ENCODE measurements at regions not wholly inside any gene's neighbourhood (a gene's known extent, or its start where the extent isn't known, plus 50 kb on each side); places are given as distances from the start of the nearest gene placed in this dataset.
A peak's percentile ranks its signal among the peaks of the same experiment; 100 is the strongest.
"Not testable (repeated sequence)": the region's sequence is repeated elsewhere in the genome, so short reads cannot be mapped to it uniquely, and the experiment has no call there.

GRCh38 chr12:19779395-19780056, 340.2 kb downstream of the AEBP2 start:
- no peak for DNase-seq

GRCh38 chr12:19780460-19780859, 341.2 kb downstream of the AEBP2 start:
- no peak for DNase-seq

GRCh38 chr12:19783547-19784444, 344.5 kb downstream of the AEBP2 start:
- no peak for DNase-seq

- DNase-seq: no peak
Measured at GRCh38 chr12:19792028-19792427, 352.7 kb downstream of the AEBP2 start.

GRCh38 chr12:19794116-19794515, 354.8 kb downstream of the AEBP2 start:
- DNase-seq: no peak

GRCh38 chr12:19799216-19799615, 359.9 kb downstream of the AEBP2 start:
- no peak for DNase-seq

- DNase-seq: no peak
Measured at GRCh38 chr12:19799895-19800602, 360.8 kb downstream of the AEBP2 start.

- no peak for DNase-seq
Measured at GRCh38 chr12:19800884-19801283, 361.6 kb downstream of the AEBP2 start.

GRCh38 chr12:19801941-19802340, 362.6 kb downstream of the AEBP2 start:
- DNase-seq: no peak

- no peak for DNase-seq
Measured at GRCh38 chr12:19802915-19803314, 363.6 kb downstream of the AEBP2 start.

- no peak for DNase-seq
Measured at GRCh38 chr12:19804737-19805136, 365.4 kb downstream of the AEBP2 start.

GRCh38 chr12:19808371-19808770, 369.1 kb downstream of the AEBP2 start:
- no peak for DNase-seq

- DNase-seq: no peak
Measured at GRCh38 chr12:19810213-19810612, 370.9 kb downstream of the AEBP2 start.

- no peak for DNase-seq
Measured at GRCh38 chr12:19811922-19812321, 372.6 kb downstream of the AEBP2 start.

- no peak for DNase-seq
Measured at GRCh38 chr12:19819231-19819630, 379.9 kb downstream of the AEBP2 start.

- DNase-seq: no peak
Measured at GRCh38 chr12:19822476-19822875, 383.2 kb downstream of the AEBP2 start.

- not testable (repeated sequence) for DNase-seq
Measured at GRCh38 chr12:19823326-19823725, 384.0 kb downstream of the AEBP2 start.

GRCh38 chr12:19826980-19827550, 387.8 kb downstream of the AEBP2 start:
- DNase-seq: no peak

- DNase-seq: no peak
Measured at GRCh38 chr12:19829100-19829853, 390.0 kb downstream of the AEBP2 start.

- DNase-seq: no peak
Measured at GRCh38 chr12:19830446-19830845, 391.2 kb downstream of the AEBP2 start.

GRCh38 chr12:19833775-19834501, 394.6 kb downstream of the AEBP2 start:
- peak; percentile 26 for DNase-seq

- DNase-seq: no peak
Measured at GRCh38 chr12:19834592-19834991, 395.3 kb downstream of the AEBP2 start.

Data from HCEC 1CT (cell line).